GM21723 (cell line): ENCODE measurements at regions not wholly inside any gene's neighbourhood (a gene's known extent, or its start where the extent isn't known, plus 50 kb on each side); places are given as distances from the start of the nearest gene placed in this dataset.
"Not testable (repeated sequence)": the region's sequence is repeated elsewhere in the genome, so short reads cannot be mapped to it uniquely, and the experiment has no call there.

Source experiments
- ATAC-seq: cut with Tn5 transposase; IDR thresholded peaks from one replicate; pipeline ENCODE4 v1.9.1; 2021; ENCODE audit warnings: mild to moderate bottlenecking, moderate library complexity; ENCODE audit not compliant: unreplicated experiment

GRCh38 chr1:4166713-4167112 lies 266.6 kb upstream of the C1orf174 start:
- ATAC-seq, result no peak

- ATAC-seq, result no peak
Observed at GRCh38 chr1:4169991-4170390, 269.9 kb upstream of the C1orf174 start.

GRCh38 chr1:4170548-4171340 lies 270.7 kb upstream of the C1orf174 start:
- no peak for ATAC-seq

DNA sequence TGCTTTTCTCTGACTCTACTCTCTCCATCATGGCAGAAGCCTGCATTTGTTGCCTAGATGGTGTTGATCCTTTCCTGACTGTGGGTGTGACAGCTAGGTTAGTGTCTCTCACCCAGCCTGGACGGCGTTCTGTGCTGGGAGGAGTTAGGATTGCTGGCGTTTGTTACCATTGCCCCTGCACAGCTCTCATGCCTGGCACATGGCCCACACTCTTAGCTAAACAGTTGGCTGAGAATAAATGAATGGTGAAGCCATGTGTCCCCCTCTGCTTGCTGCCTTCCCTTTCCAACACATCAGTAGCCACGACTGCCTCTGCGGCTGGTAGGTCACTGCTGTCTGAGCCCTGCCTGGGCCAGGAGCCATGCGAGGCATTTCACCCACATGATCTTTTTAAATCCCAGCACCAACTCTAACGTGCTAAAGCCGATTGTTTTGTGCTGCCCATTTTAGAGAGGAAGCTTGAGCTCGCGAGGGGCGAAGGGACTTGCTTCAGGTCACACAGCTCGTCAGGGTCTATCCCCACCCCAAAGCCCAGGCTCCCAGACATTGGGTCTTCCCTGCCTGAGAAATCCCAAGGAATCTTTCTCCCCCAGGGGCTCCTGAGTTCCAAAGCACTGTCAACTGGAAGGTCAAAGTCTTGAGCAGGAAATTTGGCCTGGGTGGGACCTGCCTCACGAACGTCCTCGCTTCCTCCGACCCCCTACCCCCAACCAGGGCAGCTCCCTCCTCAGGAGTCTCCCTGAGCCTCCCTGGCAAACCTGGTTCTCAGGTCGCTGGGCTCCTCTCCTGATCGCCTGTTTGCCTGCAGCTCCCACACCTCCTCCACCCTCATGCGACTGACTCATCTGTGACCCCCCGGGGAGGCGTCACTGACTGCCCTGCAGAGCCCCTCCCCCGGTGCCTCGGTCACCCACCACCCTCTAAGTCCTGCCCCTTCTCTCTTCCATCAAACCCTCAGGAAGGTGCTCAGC lies 271.7 kb upstream of the C1orf174 start:
- no peak for ATAC-seq

DNA sequence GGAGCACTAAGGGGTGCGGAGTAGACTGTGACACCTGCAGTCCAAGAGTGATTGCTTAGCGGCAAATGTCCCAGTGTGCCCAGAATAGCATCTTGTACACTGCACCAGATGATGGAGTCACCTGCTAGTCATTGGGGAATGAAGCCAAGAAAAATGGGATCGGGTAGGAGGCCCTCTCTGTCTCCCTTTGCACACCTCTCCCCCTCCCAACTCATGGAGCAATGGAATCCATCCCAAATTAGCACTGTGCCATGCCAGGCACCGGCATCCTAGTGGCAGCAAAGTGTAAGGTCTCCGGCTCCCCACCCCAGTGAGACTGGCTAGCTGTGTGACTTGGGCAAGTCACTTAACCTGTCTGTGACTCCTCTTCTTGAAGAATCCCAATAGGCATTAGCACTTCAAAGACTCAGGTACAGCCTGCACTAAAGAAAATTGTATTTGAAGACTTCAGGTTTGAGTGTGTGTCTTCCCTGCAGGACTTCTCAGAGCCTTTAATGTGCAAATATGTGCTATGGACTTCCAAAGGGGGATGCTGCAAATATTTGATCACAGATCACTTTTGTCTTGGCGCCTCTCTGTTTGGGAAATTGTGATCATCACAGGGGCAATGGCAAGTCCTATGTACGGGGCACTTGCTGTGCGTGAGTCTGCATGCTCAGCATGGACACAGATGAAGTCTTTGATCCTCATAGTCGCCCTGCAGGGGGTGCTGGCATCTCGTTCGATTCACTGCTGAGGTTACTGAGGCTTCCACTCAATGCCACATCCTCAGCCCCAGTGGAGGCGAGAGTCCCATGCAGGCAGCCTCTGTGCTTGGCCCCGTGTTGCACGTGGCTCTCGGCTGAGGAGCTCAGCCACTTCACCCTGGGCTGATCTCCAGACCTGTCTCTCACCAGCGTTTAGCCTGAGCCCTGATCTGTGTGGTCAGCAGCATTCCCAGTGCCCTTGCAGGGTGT lies 272.9 kb upstream of the C1orf174 start:
- ATAC-seq, result no peak

GRCh38 chr1:4173731-4174130 lies 273.7 kb upstream of the C1orf174 start:
- ATAC-seq, result no peak

DNA sequence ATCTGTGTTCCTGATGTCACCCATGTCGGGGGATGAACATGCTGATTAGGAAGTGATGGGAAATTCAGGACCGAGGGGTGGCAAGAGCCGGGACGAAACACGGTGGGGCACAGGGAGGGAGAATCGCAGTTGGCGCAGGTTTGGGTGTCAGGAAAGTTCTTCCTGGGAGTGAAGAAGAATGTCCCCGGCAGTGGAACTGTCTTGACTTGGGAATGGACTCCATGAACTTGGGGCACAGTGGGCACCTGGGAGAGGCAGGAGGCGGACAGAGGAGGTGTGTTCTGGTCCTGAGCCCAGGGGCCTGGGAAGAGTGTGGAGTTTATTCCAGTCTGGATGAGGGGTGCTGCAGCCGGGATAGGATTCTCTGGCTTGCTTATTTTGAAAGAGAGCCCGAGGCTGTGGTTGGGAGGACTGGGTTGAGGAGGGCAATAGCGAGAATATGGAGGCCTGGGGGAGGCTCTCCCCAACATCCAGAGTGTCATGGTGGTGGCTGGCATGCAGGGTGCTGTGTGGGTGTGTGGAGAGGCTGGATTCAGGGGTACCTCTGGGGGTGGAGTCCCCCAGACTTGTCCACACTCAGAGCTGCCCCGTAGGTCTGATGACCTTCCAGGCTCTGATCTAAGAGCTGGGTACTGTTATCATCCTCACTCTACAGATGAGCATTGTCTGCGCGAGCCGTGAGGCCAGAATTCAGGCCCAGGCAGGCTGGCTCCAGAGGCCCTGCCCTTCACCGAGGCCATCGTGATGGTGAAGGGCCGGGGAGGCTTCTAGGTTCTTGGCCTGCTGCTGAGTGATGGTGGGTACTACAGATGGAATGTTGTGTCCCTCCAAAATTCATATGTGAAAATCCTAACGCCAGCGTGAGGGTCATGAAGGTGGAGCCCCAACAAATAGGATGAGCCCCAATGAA lies 274.5 kb upstream of the C1orf174 start:
- ATAC-seq, result no peak

GRCh38 chr1:4175566-4176405 lies 275.7 kb upstream of the C1orf174 start:
- no peak for ATAC-seq

- no peak for ATAC-seq
Observed at GRCh38 chr1:4176841-4177240, 276.8 kb upstream of the C1orf174 start.

DNA sequence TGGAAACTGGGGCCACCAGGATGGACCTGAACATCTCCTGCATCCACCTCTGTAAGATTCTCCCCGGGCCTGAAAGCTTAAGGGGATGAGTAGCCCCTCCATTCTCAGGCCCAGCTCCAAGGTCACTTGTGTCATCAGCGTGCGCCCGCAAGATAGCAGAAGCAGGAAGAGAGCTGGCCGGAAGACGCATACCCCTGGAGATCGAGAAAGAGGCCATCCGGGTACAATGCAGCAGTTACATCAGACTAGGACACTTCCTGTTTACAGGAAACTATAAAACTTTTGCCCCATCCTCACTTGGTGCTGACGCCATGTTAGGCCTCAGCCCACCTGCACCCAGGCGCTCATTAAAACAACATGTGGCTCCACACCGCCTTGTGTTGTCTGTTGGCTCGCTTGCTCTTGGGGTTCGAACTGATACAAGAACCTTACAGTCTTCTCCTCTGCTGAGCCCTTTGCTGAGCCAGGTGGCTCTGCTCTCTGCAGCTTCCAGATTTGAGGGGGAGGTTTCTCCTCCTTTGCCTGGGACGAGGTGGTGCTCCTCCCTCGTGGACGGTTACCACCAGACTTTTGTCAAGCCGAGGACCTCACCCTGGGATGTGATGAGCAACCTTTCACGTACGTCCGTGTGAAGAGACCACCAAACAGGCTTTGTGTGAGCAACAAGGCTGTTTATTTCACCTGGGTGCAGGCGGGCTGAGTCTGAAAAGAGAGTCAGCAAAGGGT lies 277.5 kb upstream of the C1orf174 start:
- no peak for ATAC-seq

GRCh38 chr1:4178501-4179113 lies 278.5 kb upstream of the C1orf174 start:
- ATAC-seq, result no peak

GRCh38 chr1:4179914-4180735 lies 280.1 kb upstream of the C1orf174 start:
- no peak for ATAC-seq

DNA sequence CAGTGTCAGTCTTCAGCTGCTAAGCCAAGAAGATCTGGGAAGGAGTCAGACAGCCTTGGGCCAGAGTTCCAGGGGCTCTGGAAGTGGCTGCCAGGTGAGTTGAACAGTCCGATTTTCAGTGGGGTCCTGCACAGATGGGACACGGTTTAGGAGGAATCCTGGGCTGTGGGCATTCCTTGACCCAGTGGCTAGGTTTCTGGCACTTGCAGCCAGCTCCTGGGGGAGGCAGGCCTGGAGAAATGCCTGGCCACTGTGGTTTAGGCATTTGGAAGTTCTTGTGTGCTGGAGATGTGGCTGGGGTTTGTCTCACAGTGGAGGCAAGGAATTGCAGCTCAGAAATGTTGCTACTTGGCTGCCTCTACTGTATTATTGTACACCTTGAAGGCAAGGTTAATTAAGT lies 286.4 kb upstream of the C1orf174 start:
- not testable (repeated sequence) for ATAC-seq

DNA sequence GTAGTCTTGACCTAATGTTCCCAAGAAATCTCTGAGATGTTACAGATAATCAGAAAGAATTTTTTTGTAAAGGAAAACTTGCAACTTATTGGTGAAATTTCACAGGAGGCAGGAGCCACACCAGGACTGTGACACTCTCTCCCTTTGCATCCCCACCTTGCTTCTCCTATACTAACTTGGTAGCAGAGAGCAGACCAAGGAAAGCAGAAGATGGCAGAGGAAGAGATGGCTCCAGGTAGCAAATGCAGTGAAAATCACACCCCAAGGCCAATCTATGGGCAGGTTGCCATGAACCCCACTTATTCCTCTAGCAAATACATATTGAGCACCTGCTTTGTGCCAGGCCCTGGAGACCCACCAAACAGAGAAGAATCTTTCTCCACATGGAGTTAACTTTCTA lies 303.4 kb upstream of the C1orf174 start:
- no peak for ATAC-seq

- ATAC-seq, result no peak
Observed at GRCh38 chr1:4207183-4207582, 307.1 kb upstream of the C1orf174 start.

DNA sequence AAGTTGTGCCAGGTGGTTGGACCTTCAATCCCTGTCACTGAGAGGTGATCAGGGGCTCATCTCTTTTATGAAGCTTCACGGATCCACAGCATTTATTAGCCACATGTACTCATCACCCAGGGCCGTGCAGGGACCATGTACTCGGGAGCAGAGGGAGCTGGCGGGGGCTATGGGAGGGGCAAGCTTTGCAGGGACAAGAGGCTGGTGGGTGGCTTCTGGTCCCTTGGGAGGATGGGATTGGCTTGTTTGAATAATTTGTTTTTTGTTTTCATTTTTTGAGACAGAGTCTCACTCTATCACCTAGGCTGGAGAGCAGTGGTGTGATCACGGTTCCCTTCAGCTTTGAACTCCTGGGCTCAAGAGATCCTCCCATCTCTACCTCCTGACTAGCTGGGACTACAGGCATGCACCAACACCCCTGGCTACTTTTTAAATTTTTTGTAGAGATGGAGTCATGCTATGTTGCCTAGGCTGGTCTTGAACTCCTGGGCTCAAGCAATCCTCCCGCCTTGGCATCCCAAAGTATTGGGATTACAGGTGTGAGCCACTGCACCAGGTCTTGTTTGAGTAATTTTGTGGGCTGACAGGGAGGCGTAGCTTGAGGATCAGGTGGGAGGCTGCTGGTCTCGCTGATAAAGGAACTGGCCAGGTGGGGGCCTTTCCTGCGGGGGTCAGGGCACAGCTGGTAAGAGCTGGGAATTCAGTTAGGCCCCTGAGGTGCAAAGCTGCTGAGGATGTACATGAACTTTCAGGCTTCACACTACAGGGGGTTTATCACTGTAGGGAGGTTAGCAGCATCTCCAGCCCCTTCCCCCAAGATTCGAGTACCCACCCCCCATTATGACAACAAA lies 308.0 kb upstream of the C1orf174 start:
- no peak for ATAC-seq
